Mesendoderm (in vitro differentiated cells): ENCODE measurements at regions not wholly inside any gene's neighbourhood (a gene's known extent, or its start where the extent isn't known, plus 50 kb on each side); places are given as distances from the start of the nearest gene placed in this dataset.

Source experiments
- DNase-seq: peaks from one replicate; pipeline ENCODE4 v3.0.0; 2013
- H2AK5ac ChIP-seq: 2 replicates; pipeline ENCODE4 v1.6.1; 2013; ENCODE audit warnings: low read length, inconsistent platforms
- H2BK120ac ChIP-seq: 2 replicates; pipeline ENCODE4 v1.6.1; 2013; ENCODE audit warnings: low read depth, mild to moderate bottlenecking, low read length, moderate library complexity, mixed read lengths
- H2BK15ac ChIP-seq: replicated peaks from 2 replicates; pipeline ENCODE4 v1.6.1; 2013; ENCODE audit warnings: low read depth, mild to moderate bottlenecking, moderate library complexity
- H2BK5ac ChIP-seq: 2 replicates; pipeline ENCODE4 v1.6.1; 2013; ENCODE audit warnings: low read length, inconsistent platforms
- H3K18ac ChIP-seq: 2 replicates; pipeline ENCODE4 v1.6.1; 2013; ENCODE audit warnings: mild to moderate bottlenecking, low read length, mixed read lengths
- H3K23ac ChIP-seq: one replicate; pipeline ENCODE4 v1.6.1; 2013; ENCODE audit warnings: low read length
- H3K27ac ChIP-seq: 2 replicates; pipeline ENCODE4 v1.5.1; 2013; ENCODE audit warnings: low read depth, mild to moderate bottlenecking, inconsistent platforms, low read length, moderate library complexity
- H3K27me3 ChIP-seq: 2 replicates; pipeline ENCODE4 v1.6.1; 2013; ENCODE audit warnings: low read length, control low read depth, mild to moderate bottlenecking, inconsistent platforms; ENCODE audit not compliant: insufficient read depth, poor library complexity
- H3K36me3 ChIP-seq: 2 replicates; pipeline ENCODE4 v1.6.1; 2013; ENCODE audit warnings: low read length, inconsistent platforms; ENCODE audit not compliant: control insufficient read depth, insufficient read depth
- H3K4ac ChIP-seq: one replicate; pipeline ENCODE4 v1.6.1; 2013; ENCODE audit warnings: low read depth, mild to moderate bottlenecking, low read length, moderate library complexity
- H3K4me1 ChIP-seq: 2 replicates; pipeline ENCODE4 v1.6.1; 2013; ENCODE audit warnings: low read depth, low read length, inconsistent platforms; ENCODE audit not compliant: control insufficient read depth
- H3K4me2 ChIP-seq: 2 replicates; pipeline ENCODE4 v1.6.1; 2013; ENCODE audit warnings: low read length
- H3K4me3 ChIP-seq: 2 replicates; pipeline ENCODE4 v1.5.1; 2013; ENCODE audit warnings: mild to moderate bottlenecking, low read length
- H3K56ac ChIP-seq: one replicate; pipeline ENCODE4 v1.6.1; 2013; ENCODE audit warnings: low read length
- H3K79me1 ChIP-seq: 2 replicates; pipeline ENCODE4 v1.6.1; 2013; ENCODE audit warnings: low read length, inconsistent platforms
- H3K79me2 ChIP-seq: 2 replicates; pipeline ENCODE4 v1.6.1; 2013; ENCODE audit warnings: mild to moderate bottlenecking, low read length; ENCODE audit not compliant: control insufficient read depth, insufficient read depth
- H3K9ac ChIP-seq: 2 replicates; pipeline ENCODE4 v1.6.1; 2013; ENCODE audit warnings: low read length, inconsistent platforms
- H4K5ac ChIP-seq: one replicate; pipeline ENCODE4 v1.6.1; 2013; ENCODE audit warnings: low read length
- H4K8ac ChIP-seq: one replicate; pipeline ENCODE4 v1.6.1; 2013; ENCODE audit warnings: low read depth, mild to moderate bottlenecking, control low read depth, low read length, moderate library complexity
- WGBS: extraction: QIAGEN DNeasy Blood & Tissue Kit; methylation state at CpG from one replicate; pipeline ENCODE4 v1.1.7; 2013; ENCODE audit warnings: low lambda C conversion rate, missing lambda C conversion rate; ENCODE audit not compliant: insufficient coverage; ENCODE audit errors: extremely low coverage; 5-methylcytosine and 5-hydroxymethylcytosine counted together

- Histone ChIP-seq H2BK120ac (no peak overlapping the region), H3K56ac (no peak overlapping the region), H4K5ac (no peak overlapping the region), H3K79me2 (no peaks in the 10 kb centered on the region), H3K36me3 (no peaks in the 10 kb centered on the region), H3K9ac (no peak overlapping the region), H2BK5ac (no peak overlapping the region), H3K4me2 (no peak overlapping the region), H3K27me3 (no peaks in the 10 kb centered on the region), H2BK15ac (no peak overlapping the region), H3K23ac (no peak overlapping the region), H2AK5ac (no peak overlapping the region), H3K4me3 (no peak overlapping the region), H3K79me1 (no peaks in the 10 kb centered on the region), H3K4me1 (no peaks in the 10 kb centered on the region), H3K27ac (no peak overlapping the region), H3K4ac (no peak overlapping the region), H4K8ac (no peak overlapping the region), H3K18ac (no peak overlapping the region)
- no peak for DNase-seq
- no CpG with 5 or more reads among the region's 1 CpG for WGBS
Measured at GRCh38 chr3:1010228-1010627, 82.6 kb upstream of the CNTN6 start.

DNA sequence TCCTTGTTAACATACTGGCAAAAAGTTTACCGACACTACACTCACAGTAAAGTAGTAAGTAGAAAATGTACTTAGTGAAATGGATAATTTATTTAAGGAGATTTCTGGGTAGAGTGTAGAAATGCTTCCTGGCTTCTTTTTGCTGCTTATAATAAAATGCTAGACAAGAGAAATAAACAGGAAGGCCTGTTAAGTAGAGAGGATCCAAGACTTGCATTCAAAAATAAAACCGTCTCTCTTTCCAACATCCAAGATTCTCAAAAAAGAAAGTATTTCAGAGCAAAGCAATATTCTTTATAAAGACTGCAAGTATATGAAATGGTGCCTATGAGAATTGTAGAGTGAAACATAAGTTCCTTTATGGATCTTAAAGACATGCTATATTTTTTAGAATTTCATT lies 77.0 kb upstream of the CNTN6 start:
- no peak overlapping the region for H2BK120ac ChIP-seq
- no peak overlapping the region for H3K56ac ChIP-seq
- H3K79me2 ChIP-seq = no peaks in the 10 kb centered on the region
- H2BK15ac ChIP-seq = no peak overlapping the region
- no peak overlapping the region for H3K4me2 ChIP-seq
- H3K18ac ChIP-seq = no peak overlapping the region
- no peak overlapping the region for H3K27ac ChIP-seq
- no peaks in the 10 kb centered on the region for H3K27me3 ChIP-seq
- no peaks in the 10 kb centered on the region for H3K36me3 ChIP-seq
- H3K23ac ChIP-seq = no peak overlapping the region
- H3K4me3 ChIP-seq = no peak overlapping the region
- no peaks in the 10 kb centered on the region for H3K4me1 ChIP-seq
- H3K4ac ChIP-seq = no peak overlapping the region
- no peaks in the 10 kb centered on the region for H3K79me1 ChIP-seq
- H2AK5ac ChIP-seq = no peak overlapping the region
- no peak overlapping the region for H3K9ac ChIP-seq
- no peak overlapping the region for H4K8ac ChIP-seq
- WGBS = no CpG with 5 or more reads among the region's 2 CpGs
- no peak overlapping the region for H2BK5ac ChIP-seq
- no peak overlapping the region for H4K5ac ChIP-seq
- no peak for DNase-seq

GRCh38 chr3:1017870-1018269 lies 75.0 kb upstream of the CNTN6 start:
- no peaks in the 10 kb centered on the region for H3K36me3 ChIP-seq
- H3K4ac ChIP-seq = no peak overlapping the region
- H3K4me3 ChIP-seq = no peak overlapping the region
- no peaks in the 10 kb centered on the region for H3K79me1 ChIP-seq
- H3K79me2 ChIP-seq = no peaks in the 10 kb centered on the region
- no peak overlapping the region for H3K9ac ChIP-seq
- no peaks in the 10 kb centered on the region for H3K4me1 ChIP-seq
- H3K27me3 ChIP-seq = no peaks in the 10 kb centered on the region
- no peak overlapping the region for H4K8ac ChIP-seq
- no peak overlapping the region for H2BK15ac ChIP-seq
- H3K27ac ChIP-seq = no peak overlapping the region
- H2AK5ac ChIP-seq = no peak overlapping the region
- no peak overlapping the region for H3K18ac ChIP-seq
- no peak overlapping the region for H4K5ac ChIP-seq
- H3K23ac ChIP-seq = no peak overlapping the region
- no peak overlapping the region for H2BK5ac ChIP-seq
- no peak overlapping the region for H2BK120ac ChIP-seq
- no peak overlapping the region for H3K56ac ChIP-seq
- no peak for DNase-seq
- H3K4me2 ChIP-seq = no peak overlapping the region

- no peak overlapping the region for H3K9ac ChIP-seq
Measured at GRCh38 chr3:1019157-1019556, 73.7 kb upstream of the CNTN6 start.

DNA sequence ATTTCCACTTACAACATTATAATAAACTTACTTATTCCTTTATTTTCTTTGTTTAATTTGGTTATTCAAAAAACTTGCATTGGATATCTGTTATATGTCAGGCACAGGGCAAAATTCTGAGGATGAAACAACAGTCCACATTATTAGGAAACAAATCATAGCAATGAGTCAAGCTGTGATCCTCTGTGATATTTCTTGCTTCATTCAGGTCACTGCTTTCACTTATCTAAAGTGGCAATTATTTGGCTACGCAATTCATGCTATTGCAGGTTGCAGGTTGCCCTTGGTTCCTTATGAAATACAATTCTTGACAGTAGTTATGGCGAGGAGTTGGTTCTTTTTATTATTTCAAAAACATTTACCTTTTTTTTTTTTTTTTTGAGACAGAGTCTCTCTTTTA lies 66.4 kb upstream of the CNTN6 start:
- Histone ChIP-seq H2AK5ac (no peak overlapping the region), H2BK120ac (no peak overlapping the region), H3K27ac (no peak overlapping the region), H4K5ac (no peak overlapping the region), H3K4me2 (no peak overlapping the region), H3K18ac (no peak overlapping the region), H3K23ac (no peak overlapping the region), H3K27me3 (no peaks in the 10 kb centered on the region), H3K4me1 (no peaks in the 10 kb centered on the region), H2BK15ac (no peak overlapping the region), H3K4ac (no peak overlapping the region), H3K79me1 (no peaks in the 10 kb centered on the region), H4K8ac (no peak overlapping the region), H3K56ac (no peak overlapping the region), H3K79me2 (no peaks in the 10 kb centered on the region), H2BK5ac (no peak overlapping the region), H3K9ac (no peak overlapping the region), H3K36me3 (no peaks in the 10 kb centered on the region), H3K4me3 (no peak overlapping the region)
- no CpG with 5 or more reads among the region's 2 CpGs for WGBS
- DNase-seq = no peak

More at GRCh38 chr3:1019157-1019556, 73.7 kb upstream of the CNTN6 start:
- Histone ChIP-seq H2BK120ac (no peak overlapping the region), H3K27ac (no peak overlapping the region), H3K79me2 (no peaks in the 10 kb centered on the region), H3K18ac (no peak overlapping the region), H3K4me1 (no peaks in the 10 kb centered on the region), H2BK15ac (no peak overlapping the region), H3K4me3 (no peak overlapping the region), H3K4ac (no peak overlapping the region), H4K5ac (no peak overlapping the region), H3K36me3 (no peaks in the 10 kb centered on the region), H3K27me3 (no peaks in the 10 kb centered on the region), H3K56ac (no peak overlapping the region), H3K79me1 (no peaks in the 10 kb centered on the region), H2BK5ac (no peak overlapping the region), H4K8ac (no peak overlapping the region), H2AK5ac (no peak overlapping the region), H3K4me2 (no peak overlapping the region), H3K23ac (no peak overlapping the region)
- no peak for DNase-seq
- WGBS = no CpG with 5 or more reads among the region's 2 CpGs

GRCh38 chr3:1036207-1036826 lies 56.5 kb upstream of the CNTN6 start:
- Histone ChIP-seq H2BK5ac (no peak overlapping the region), H3K27ac (no peak overlapping the region), H4K8ac (no peak overlapping the region), H3K18ac (no peak overlapping the region), H3K4me1 (no peaks in the 10 kb centered on the region), H3K9ac (no peak overlapping the region), H3K79me1 (no peaks in the 10 kb centered on the region), H3K4me3 (no peak overlapping the region), H3K23ac (no peak overlapping the region), H3K4me2 (no peak overlapping the region), H4K5ac (no peak overlapping the region), H3K36me3 (no peaks in the 10 kb centered on the region), H2AK5ac (no peak overlapping the region), H3K4ac (no peak overlapping the region), H3K27me3 (no peaks in the 10 kb centered on the region), H2BK120ac (no peak overlapping the region), H2BK15ac (no peak overlapping the region), H3K79me2 (no peaks in the 10 kb centered on the region), H3K56ac (no peak overlapping the region)
- WGBS = no CpG with 5 or more reads among the region's 4 CpGs
- DNase-seq = no peak
